ENCODE measurements at regions not wholly inside any gene's neighbourhood (a gene's known extent, or its start where the extent isn't known, plus 50 kb on each side); places are given as distances from the start of the nearest gene placed in this dataset.
"Not testable (repeated sequence)": the region's sequence is repeated elsewhere in the genome, so short reads cannot be mapped to it uniquely, and the experiment has no call there.

DNA sequence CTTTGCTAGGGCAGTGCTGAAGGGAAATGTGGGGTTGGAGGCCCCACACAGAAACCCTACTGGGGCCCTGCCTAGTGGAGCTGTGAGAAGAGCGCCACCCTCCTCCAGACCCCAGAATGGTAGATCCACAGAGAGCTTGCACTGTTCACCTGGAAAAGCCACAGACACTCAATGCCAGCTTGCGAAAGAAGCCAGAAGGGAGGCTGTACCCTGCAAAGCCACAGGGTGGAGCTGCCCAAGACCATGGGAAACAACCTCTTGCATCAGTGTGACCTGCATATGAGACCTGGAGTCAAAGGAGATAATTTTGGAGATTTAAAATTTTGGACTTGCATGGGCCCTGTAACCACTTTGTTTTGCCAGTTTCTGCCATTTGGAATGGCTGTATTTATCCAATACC is 615.4 kb upstream of the MIR17HG start:
- no peak for DNase-seq

DNA sequence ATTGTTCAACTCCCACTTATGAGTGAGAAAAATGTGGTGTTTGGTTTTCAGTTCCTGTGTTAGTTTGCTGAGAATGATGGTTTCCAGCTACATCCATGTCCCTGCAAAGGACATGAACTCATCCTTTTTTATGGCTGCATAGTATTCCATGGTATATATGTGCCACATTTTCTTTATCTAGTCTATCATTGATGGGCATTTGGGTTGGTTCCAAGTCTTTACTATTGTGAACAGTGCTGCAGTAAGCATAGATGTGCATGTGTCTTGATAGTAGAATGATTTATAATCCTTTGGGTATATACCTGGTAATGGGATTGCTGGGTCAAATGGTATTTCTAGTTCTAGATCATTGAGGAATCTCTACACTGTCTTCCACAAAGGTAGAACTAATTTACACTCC is 613.0 kb upstream of the MIR17HG start:
- not testable (repeated sequence) for DNase-seq

DNA sequence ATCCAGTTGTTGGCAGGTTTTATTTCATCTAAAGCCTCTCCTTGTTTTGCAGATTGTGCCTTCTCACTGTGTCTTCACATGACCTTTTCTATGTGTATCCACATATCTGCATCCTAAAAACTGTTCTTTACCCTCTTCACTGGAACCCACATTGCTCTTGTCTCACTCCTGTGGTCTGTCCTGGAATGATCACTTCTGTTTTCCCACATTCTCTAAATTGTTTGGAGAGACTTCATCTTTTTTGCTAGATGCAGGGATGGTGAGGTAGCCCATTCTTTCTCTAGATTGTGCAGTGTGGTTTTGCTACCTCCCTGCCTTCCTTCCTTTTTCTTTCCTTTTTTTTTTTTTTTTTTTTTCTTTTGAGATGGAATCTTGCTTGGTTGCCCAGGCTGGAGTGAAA is 608.6 kb upstream of the MIR17HG start:
- peak; percentile 66 for DNase-seq

DNA sequence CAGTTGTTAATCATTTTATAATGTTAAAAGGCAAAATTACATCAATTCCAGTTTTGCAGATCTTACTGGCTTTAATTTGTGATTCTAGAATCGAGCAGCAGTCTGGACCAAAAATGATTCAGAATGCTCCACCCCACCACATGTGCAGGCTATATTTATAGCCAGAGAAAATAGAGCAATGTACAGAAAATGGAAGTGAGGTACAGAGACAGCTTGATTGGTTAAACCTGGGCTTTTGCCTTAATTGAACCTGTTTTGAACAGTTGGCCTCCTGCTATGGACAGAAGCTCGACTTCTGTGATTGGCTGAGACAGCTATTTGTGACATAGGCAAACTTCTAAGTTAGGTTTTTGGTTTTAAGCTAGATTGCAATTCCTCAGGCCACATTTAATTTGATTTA is 607.4 kb upstream of the MIR17HG start:
- DNase-seq: no peak

DNA sequence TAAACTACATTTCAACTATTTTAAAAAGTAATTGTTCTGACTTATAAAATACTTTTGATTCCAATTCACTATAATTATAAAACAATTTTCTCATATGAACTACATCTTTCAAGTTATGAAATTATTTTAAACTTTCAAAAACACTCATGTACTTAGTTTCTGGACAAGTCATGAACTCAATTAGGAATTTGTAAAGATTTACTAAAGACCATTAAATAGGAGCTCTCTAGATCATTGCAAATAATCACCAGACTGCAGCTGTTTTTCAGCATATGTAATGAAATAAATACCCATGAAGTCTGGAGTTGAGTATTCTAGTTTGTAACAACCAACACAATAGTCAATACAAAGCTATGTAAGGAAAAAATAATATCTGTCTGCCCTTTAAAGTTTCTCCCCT is 605.1 kb upstream of the MIR17HG start:
- no peak for DNase-seq

DNA sequence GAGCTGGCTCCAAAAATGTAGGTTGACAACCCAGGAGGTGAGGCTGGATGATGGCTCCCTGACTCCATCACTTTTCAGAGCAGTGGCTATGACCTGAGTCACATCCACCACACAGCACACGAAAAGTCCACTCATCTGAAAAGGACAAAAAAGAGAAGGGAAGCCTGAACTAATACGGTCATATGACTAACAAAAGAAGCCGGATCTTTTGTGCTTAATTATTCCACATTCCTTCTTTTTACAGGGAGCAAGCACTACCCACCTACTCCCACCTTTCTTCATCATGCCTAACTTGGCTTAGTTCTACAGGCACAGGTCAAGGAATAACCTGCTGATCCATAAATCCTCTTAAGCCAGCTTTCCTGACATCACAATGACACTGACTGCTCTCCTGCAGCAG is 601.3 kb upstream of the MIR17HG start:
- no peak for DNase-seq

DNA sequence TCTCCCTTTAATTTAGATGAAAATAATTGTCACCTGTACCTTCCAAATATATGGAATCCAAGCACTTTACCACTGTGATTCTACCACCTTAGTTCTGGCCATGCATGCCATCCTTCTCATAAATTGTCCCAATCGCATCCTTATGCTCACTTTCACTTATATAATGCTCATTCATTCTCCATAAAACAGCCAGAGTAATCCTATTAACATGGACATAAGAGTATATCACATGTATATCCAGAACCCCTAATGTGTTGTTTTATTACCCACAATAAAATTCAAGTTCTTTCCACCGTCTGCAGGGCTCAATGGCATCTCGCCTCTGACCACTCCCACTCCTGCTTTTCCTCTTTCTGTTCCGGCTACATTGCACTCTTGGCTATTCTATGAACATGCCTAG is 597.5 kb upstream of the MIR17HG start:
- no peak for DNase-seq

DNA sequence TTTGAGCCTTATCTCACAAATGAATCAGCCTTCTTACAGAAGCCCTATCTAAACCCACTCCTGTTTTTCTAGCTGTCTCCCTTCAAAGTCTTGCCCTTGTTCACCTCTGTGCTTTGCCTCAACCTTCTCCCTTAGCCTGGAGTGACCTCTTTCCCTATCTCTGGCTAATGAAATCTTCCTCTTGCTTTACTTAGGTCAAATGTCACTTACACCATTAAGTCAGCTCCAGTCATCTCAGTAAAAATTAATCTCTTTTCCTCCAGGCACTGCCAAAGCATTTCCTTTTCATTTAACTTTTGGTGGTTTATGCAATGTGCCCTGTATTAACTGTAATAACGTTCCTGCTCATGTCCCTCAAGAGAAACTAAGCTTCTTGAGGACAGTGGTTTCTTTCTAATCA is 596.5 kb upstream of the MIR17HG start:
- peak; percentile 18 for DNase-seq

DNA sequence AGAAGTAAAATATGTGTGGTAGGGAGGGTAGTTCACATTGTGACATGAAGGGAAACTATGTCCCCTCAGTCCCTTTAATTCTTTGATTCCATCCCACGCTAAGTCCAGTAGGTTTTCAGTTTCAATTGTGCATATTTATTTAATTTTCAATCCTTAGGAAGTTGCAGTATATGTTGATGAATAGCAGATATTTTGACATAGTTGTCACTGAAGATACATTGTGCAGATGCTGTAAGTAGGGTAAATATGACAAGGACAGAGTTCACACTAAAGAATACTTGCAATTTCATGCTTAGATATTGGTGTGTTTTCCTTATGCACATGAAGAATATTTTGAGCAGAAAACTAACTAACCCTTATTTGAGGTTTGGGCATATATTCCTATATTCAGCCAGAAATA is 595.4 kb upstream of the MIR17HG start:
- no peak for DNase-seq

DNA sequence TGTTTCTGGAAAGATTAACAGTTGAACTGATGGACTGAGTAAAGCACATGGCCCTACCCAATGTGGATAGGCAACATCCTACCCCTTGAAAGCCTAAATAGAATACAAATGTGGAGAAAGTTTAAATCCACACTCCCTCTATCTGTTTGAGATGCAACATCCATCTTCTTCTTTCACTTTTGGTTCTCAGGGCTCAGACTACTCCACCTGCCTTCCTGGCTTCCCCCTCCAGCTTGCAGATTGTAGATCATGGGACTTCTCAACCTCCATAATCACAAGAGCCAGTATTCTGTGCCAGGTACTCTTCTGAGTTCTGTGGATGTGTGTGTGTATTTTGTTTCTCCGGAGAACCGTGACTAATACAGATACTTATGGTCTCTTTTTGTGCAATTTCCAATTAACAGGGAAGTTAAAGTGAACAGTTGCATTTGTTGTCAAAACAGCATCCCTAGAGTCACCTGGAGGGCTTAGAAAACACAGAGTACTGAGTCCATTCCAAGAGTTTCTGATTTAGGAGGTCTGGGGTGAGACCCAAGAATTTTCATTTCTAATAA is 590.3 kb upstream of the MIR17HG start:
- DNase-seq: no peak

DNA sequence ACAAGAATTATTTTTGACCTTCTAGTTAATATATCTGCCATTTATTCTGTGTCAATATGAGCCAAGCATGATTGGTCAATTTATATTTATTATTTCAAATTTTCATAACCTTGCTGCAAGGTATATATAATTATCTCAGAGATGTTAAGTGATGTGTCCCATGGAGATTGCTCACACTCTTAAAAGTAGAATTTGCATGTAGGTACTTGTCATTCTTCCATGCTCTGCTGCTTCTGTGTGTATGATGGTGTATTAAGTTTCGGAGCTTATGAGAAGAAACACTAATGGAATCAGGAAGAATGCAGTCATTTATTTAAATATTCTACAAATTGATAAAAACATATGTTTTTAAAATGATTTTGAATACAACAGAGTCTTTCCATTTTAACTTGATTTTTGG is 586.8 kb upstream of the MIR17HG start:
- no peak for DNase-seq

DNA sequence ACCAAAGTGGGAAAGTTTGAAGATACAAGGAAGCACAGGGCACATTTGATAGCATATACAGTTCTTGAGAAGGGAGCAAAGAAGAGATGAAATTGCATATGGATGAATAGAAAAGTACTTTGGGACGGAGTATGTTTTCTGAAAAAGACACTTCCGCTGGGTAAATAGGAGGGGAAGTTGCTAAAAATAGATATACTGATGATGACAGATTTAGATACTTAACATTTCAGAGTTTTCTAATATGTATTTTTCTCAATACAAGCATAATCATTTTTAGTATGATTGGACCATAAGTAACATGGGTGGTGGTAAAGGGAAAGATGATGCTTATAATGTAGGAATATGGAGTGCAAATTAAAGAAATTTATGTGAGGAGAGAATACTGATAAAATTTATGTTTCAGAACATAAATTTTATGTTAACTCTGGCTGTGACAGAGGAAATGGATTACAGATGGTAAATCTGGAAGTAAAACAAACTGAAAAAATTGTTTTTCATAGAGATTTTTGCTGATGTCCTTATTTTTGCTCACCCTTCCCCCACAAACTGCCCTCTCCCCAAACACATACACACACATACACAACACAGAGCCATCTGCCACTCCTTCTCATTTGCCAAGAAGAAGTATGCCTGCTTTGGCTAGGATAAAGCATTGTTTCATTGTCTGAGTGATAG is 583.9 kb upstream of the MIR17HG start:
- no peak for DNase-seq

DNA sequence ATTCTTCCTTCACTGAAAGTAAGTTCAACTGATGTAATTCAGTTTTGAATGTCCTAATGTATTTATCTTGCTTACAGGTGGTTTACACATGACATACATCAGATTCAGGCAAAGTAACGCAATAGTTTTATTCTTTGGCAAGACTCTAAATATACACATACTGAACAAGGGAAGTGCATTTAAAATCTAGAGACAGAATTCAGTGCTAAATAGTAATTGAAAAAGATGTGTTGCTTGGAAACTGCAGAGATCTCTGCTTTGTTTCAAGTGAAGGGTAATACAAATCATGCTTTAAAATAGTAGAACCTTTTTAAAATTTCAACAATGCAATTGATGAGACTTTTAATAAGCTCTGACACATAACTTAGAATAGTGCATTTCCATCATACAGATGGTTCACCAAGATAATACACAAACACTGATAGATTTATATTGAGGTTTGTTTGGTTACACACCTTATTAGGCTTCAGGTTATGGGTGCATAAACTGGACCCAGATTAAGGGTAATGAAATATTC is 581.0 kb upstream of the MIR17HG start:
- no peak for DNase-seq

DNA sequence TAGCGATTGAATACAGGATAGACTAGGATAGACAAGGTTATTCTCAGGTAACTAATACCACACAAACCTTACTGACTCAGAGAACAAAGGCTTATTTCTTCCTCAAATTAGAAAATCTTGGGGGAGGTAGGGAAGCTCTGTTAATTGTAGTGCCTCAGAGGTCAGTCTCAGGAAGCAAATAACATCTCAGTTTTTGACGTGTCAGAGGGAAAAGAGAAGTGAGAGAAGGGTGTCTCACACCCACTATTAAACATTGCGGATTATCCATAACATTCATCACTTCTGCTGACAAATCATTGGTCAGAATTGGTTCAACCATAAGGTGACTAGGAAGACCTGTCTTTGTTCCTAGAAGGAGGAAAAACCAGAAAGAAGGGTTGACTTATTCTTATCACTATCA is 579.4 kb upstream of the MIR17HG start:
- no peak for DNase-seq

DNA sequence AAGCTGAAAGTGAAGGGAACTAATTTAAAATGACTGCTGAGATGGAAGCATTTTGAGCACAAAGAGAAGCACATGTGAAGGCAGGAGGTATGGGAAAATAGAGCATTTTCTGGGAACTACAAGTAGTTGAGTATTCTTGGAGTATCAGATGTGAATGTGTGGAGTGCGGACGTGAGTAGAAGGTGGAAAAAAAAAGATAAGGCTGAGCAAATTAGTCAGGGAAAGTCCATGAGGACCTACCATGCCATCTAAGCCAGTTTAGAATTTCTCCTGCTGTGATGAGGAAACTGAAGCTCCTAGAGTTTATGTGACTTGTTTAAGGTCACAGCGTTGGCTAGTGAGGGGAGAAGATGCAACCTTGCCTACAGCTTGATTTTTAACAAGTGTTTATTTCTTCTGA is 578.1 kb upstream of the MIR17HG start:
- DNase-seq: no peak

DNA sequence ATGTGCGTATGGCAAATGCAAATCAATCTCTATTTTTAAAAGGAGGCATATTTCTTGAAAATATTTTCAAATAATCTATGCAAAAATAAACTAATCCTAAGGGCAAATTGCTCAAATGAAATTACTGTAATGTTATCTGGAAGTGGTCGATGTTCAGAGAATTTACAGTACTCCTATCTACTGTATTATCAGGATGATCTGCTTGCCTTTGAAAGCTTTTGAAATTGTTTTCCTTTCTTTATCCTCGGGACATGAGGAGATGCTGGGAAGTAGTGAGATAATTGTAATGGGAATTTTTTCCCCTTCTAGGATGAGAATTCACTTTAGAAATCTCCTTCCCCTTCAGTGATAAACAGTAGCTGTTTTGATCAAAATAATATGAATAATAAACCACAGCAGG is 577.2 kb upstream of the MIR17HG start:
- DNase-seq: no peak

DNA sequence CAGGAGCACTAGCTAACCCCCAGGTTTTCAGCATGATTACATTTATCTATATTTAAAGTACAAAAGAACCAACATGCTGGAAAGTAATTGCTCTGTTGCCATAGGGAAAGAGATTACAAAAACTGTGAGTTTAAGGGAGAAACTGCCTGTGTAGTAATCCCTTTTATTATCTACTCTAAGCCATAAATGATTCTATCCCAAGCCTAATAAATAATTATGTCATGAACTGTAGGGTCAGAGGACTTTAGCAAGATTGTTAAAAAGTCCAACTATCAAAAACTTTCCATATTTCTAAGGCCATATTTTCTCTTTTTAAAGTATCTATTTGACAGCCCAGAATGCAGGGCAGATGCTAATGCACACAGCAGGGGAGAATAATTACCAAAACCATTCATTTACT is 573.8 kb upstream of the MIR17HG start:
- no peak for DNase-seq

DNA sequence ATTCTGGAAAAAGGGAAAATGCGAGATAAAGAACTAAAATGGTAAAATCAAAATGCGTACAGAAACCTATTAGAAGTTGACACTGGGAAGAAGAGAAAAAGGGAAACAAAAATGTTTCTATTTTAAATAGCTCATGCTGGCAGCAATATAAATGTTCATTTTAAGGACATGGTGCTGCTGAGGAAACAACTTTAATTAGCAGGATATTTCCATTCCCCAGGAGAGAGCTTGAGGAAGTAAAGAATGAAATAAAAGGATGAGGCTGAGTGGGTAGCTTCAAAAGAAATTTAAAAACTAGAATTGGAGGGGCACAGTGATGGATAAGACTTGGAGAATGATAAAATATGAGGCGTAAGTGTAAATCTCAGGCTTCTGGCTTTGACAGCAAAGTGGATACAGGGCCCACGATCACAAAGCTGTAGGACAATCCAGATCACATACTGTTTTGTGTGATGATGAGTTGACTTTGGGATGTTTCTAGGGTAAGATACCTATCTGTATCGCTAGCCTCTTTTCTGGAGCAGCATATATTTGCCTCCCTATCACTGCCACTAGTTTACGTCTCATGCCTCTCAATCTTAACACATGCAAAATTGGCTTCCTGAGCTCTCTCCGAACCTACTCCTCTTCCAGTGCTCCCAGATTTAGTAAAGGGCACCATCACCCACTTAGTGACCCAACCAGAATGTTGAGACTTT is 571.3 kb upstream of the MIR17HG start:
- DNase-seq: no peak

DNA sequence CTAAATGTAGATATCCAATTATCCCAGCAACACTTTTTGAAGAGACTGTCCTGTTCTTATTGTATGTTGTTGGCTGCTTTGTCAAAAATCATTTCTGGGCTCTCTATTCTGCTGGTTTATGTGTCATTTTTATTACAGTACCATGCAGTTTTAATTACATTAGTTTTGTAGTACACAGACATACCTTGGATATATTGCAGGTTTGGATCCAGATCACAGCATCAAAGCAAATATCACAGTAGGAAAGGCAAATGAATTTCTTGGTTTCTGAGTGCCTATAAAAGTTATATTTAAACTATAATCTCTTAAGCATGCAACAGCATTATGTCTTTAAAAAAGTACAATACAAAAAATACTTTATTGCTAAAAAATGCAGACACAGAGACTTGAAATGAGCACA is 564.2 kb upstream of the MIR17HG start:
- DNase-seq: no peak

DNA sequence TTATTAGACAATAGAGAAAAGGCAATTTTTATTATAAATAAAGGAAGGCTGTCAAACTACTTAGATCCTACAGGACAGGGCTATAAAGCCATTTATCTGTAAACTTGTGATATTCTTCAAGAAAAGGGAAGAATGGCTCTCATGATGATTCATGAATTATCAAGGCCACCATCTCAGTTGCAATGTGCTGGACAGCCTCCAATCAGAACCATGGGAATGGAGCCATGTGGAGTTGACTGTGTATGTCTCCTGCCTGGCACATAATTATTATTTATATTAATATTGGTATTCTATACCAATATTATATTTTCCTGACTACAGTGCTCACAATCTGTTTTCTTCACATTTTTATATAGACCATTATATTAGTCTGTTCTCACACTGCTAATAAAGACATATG is 560.5 kb upstream of the MIR17HG start:
- DNase-seq: no peak

DNA sequence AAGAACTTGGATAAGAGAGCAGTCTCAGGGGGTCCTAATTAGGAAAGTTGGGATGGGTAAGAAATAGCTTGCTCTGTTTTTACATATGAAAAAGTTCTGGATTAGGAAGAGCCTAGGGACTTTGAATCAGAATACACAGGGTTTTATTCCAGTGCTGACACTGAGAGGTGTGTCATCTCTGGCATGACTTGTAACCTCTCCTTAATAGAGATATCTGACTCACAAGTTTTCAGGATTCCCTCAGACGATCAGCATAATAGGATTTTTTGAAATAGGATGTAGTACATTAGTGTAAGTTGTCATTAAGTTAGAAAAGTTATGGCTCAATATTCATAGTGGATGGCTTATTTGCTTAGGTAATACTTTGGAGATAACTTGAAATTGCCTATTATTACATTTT is 555.2 kb upstream of the MIR17HG start:
- no peak for DNase-seq

DNA sequence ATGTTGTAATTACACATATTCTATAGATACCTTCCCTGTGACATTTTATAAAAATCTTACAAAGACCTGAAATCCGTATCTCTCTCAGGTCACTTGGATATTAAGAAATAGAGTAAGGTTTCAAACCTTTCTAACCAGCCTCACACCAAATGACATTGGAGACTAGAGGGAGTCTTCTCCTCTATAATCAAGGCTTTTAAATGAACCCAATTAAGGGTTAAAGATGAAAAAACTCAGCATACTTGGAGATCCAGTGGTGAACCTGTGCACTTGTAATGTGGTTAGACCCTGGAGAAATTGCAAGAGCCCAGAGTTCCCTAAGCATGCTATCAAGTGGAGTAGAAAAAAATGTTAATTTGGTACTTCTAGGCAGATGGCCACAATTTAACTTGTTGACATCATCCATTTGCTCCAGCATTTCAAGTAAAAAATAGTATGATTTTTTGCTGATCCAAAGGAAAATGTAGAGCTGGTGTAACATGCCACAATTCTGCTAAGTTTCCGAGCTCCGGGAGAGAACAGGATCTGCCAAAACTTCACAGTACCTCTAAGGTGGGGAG is 554.1 kb upstream of the MIR17HG start:
- DNase-seq: no peak

DNA sequence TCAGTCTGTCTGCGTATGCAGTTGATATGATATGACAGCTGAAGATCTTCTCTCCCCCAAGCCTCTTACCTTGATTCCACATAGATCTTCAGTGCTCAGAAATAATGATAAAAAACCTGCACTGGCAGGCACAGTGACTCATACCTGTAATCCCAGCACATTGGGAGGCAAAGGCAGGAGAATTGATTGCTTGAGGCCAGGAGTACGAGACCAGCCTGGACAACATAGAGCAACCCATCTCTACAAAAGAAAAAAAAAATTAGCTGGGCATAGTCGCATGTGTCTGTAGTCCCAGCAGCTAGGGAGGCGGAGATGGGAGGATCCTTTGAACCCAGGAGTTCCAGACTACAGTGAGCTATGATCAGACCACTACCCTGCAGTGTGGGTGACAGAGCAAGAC is 551.0 kb upstream of the MIR17HG start:
- DNase-seq: no peak

DNA sequence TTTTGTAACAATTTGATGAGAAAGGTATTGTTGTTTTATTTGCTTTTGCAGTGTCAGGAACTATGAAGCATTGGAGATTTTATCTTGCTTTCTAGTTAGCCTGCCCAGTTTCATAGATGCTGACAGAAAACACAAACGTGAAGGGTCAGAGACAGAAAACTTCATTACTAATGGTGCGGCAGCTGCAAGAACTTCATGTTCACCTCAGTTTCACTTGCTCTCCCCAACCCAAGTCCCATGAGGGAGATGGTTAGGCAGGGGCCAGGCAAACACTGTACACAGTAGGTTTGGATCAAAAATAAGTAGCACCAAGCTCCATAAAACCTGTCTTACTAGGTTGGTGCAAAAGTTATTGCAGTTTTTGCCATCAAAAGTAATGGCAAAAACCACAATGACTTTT is 550.2 kb upstream of the MIR17HG start:
- DNase-seq: no peak
